ENCODE measurements at regions not wholly inside any gene's neighbourhood (a gene's known extent, or its start where the extent isn't known, plus 50 kb on each side); places are given as distances from the start of the nearest gene placed in this dataset.

- no peaks in the 10 kb centered on the region for H3K9me3 ChIP-seq (ENCODE audit: insufficient read depth, low read depth, low read length)
- H3K27ac ChIP-seq (ENCODE audit: low read depth, low read length), result no peak overlapping the region
- H3K36me3 ChIP-seq (ENCODE audit: insufficient read depth, low read length), result no peaks in the 10 kb centered on the region
- no peak overlapping the region for H3K4me3 ChIP-seq (ENCODE audit: low read length)
- no peaks in the 10 kb centered on the region for H3K4me1 ChIP-seq (ENCODE audit: insufficient read depth, low read length)
- H3K27me3 ChIP-seq (ENCODE audit: insufficient read depth, low read length), result no peaks in the 10 kb centered on the region
- whole genome bisulfite sequencing, result 95% methylated on average over 4 of the region's 6 CpGs
- no peak overlapping the region for H3K9ac ChIP-seq (ENCODE audit: low read depth, low read length)
Observed at GRCh38 chr7:12158334-12159060, 52.6 kb upstream of the TMEM106B start.

- 53% methylated on average over 1 of the region's 2 CpGs for whole genome bisulfite sequencing
- H3K36me3 ChIP-seq (ENCODE audit: insufficient read depth, low read length), result no peaks in the 10 kb centered on the region
- H3K27ac ChIP-seq (ENCODE audit: low read depth, low read length), result no peak overlapping the region
- no peak overlapping the region for H3K9ac ChIP-seq (ENCODE audit: low read depth, low read length)
- H3K9me3 ChIP-seq (ENCODE audit: insufficient read depth, low read depth, low read length), result no peaks in the 10 kb centered on the region
- no peak overlapping the region for H3K4me3 ChIP-seq (ENCODE audit: low read length)
- H3K4me1 ChIP-seq (ENCODE audit: insufficient read depth, low read length), result no peaks in the 10 kb centered on the region
- no peaks in the 10 kb centered on the region for H3K27me3 ChIP-seq (ENCODE audit: insufficient read depth, low read length)
Observed at GRCh38 chr7:12161146-12161545, 49.9 kb upstream of the TMEM106B start.

Data from HUES64 (cell line).